ENCODE measurements at regions not wholly inside any gene's neighbourhood (a gene's known extent, or its start where the extent isn't known, plus 50 kb on each side); places are given as distances from the start of the nearest gene placed in this dataset.

DNA sequence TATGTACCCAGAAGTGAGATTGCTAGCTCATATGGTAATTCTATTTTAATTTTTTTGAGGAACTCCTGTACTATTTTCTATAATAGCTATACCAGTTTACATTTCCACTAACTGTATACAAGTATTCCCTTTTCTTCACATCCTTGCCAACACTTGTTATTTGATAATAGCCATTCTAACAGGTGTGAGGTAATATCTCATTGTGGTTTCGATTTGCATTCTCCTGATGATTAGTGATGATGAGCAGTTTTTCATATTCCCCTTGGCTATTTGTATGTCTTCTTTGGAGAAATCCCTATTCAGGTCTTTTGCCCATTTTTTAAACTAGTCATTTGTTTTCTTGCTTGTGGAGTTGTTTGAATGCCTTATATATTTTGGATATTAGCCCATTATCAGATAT, 121.3 kb downstream of the BBS10 start:
- TF ChIP-seq, protein P1, sequence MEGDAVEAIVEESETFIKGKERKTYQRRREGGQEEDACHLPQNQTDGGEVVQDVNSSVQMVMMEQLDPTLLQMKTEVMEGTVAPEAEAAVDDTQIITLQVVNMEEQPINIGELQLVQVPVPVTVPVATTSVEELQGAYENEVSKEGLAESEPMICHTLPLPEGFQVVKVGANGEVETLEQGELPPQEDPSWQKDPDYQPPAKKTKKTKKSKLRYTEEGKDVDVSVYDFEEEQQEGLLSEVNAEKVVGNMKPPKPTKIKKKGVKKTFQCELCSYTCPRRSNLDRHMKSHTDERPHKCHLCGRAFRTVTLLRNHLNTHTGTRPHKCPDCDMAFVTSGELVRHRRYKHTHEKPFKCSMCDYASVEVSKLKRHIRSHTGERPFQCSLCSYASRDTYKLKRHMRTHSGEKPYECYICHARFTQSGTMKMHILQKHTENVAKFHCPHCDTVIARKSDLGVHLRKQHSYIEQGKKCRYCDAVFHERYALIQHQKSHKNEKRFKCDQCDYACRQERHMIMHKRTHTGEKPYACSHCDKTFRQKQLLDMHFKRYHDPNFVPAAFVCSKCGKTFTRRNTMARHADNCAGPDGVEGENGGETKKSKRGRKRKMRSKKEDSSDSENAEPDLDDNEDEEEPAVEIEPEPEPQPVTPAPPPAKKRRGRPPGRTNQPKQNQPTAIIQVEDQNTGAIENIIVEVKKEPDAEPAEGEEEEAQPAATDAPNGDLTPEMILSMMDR (conservative IDR thresholded peaks at IDR 0.05; ENCODE audit: low read length), result no peak
- TF ChIP-seq EZH2phosphoT487 (IDR thresholded peaks at IDR 0.05; ENCODE audit: borderline replicate concordance, low read depth, low read length), result no peak

Data from OCI-LY7 (cell line).